NK-92 treated with Interleukin-12 subunit alpha and Interleukin-12 subunit beta, amount 100 ng/mL, for 24 hours (cell line): ENCODE measurements at regions not wholly inside any gene's neighbourhood (a gene's known extent, or its start where the extent isn't known, plus 50 kb on each side); places are given as distances from the start of the nearest gene placed in this dataset.
A peak's percentile ranks its signal among the peaks of the same experiment; 100 is the strongest.

Experiments used
- DNase-seq: peaks from one replicate; lab custom pipeline; 2025; lab: John Stamatoyannopoulos, UW

- DNase-seq, result no peak
Measured at GRCh38 chr2:42897358-42897757, 105.0 kb upstream of the HAAO start.

DNA sequence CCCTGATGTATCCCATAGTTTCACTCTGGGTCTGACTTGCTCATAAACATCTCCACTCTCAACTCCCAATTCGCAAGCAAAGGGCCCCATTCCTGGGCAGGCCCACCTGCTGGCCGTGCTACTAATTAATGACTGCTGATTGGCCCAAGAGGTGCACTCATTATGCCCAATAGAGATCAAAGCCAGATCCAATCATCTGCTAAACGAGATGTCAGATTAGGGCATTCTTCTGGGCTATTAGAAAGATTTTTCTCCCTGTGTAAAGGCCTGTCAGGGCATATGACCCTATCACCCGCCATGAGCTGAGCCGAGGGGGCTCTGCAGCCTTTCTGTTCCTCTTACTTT lies 103.4 kb upstream of the HAAO start:
- DNase-seq, result no peak

DNA sequence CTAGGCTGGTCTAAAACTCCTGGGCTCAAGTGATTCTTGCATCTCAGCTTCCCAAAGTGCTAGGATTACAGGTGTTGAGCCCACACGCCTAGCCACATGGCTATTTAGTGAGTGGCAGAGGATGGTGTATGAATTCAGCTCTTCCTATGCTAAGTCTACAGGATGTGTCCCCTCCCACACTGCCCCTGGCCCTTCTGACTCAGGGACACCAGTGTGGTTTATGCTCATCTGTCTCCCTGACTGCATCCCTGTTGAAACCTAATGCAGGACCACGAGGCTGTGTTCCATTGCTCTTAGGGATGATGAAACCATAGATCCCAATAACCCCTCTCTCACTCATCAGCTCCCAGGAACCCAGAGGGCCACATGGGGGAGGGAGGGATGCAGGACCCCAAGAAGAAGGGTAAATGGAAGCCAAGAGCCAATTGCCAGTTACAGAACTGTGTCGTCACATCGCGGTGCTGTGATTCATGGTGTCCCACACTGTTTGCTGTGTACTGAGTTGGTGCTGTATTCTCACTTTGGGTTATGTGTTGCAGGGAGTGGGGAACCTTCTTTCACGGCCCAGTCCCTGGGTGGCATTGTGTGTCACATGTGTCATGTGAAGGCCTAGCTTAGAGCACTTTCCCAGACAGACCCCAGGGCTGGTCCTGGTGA lies 102.9 kb upstream of the HAAO start:
- DNase-seq, result peak; percentile 50

DNA sequence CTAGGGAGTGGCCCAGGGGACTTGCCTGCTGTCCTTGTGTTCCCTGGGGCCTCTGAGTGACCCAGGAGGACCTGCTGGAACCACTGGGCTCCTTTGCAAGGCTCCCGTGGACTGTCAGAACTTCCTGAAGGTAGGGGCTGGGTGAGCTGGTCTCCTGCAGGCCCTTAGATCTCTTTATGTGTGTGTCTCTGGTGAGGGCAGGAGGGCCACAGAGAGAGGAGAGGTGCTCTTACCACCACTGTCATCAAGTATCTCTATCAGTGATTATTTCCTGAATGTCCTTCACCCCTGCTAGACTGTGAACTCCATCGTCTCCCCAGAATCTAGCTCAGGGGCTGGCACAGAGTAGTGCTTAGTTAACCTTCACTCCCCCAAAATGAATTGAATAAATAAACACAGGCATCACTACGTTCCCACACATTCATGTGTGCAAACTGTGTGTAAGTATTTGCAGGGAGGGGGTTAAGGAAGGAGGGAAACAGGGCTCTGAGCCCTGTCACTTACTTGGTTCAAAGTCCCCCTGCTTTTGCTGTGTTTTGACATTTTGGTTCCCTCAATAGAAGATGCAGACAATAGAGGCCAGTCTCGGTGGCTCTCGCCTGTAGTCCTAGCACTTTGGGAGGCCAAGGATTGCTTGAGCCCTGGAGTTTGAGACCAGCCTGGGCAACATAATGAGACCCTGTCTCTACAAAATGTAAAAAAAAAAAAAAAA lies 100.8 kb upstream of the HAAO start:
- DNase-seq, result no peak

DNA sequence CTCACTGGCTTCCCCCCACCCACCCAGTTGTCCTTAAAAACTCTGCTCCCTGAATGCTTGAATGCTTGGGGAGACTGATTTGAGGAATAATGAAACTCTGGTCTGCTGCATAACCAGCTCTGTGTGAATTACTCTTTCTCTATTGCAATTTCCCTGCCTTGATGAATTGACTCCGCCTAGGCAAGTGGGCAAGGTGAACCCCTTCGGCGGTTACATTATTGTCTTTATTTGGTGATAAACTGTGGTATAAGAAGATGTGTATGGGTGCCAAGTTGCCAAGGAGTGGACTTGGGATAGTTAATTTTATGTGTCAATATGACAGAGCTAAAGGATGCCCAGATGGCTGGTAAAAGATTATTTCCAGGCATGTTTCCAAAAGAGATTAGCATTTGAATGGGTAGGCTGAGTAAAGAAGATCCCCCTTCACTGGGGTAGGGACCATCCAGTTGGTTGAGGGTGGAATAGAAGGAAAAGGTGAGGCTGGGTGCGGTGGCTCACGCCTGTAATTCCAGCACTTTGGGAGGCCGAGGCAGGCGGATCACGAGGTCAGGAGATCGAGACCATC lies 98.5 kb upstream of the HAAO start:
- no peak for DNase-seq

DNA sequence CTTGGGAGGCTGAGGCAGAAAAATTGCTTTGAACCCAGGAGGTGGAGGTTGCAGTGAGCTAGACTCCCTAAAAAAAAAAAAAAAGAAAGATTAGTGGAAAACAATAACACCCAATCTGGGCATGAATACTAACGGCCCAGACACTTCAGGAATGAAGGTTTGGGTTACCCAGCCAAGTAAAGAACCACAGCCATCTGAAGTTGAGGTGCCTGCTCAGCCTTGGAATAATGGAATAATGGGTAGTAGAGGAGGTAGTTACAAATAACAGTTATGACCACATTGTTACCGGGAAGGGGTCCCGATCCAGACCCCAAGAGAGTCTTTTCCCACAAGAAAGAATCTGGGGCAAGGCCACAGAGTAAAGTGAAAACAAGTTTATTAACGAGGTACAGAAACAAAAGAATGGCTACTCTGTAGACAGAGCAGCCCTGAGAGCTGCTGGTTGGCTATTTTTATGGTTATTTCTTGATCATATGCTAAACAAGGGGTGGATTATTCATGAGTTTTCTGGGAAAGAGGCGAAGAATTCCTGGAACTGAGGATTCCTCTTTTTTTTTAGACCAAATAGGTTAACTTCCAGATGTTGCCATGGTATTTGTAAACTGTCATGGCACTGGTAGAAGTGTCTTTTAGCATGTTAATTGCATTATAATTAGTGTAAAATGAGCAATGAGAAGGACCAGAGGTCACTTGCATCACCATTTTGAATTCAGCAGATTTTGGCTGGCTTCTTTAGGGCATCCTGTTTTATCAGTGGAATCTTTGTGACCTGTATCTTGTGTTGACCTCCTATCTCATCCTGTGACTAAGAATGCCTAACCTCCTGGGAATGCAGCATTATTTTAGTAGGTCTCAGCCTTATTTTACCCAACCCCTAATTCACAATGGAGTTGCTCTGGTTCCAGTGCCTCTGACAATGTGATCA lies 96.2 kb upstream of the HAAO start:
- no peak for DNase-seq

DNA sequence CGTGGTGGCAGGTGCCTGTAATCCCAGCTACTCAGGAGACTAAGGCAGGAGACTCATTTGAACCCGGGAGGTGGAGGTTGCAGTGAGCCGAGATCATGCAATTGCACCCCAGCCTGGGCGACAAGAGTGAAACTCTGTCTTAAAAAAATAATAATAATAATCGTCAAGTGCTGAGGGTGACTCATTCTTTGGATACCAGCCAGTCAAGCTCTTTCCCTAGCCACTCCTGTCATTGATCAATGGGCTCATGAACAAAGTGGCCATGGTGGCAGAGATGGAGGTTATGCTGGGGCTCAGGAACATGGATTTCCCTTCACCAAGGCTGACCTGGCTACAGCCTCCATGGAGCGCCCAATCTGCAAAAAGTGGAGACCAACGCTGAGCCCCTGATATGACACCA lies 94.5 kb upstream of the HAAO start:
- DNase-seq, result no peak

DNA sequence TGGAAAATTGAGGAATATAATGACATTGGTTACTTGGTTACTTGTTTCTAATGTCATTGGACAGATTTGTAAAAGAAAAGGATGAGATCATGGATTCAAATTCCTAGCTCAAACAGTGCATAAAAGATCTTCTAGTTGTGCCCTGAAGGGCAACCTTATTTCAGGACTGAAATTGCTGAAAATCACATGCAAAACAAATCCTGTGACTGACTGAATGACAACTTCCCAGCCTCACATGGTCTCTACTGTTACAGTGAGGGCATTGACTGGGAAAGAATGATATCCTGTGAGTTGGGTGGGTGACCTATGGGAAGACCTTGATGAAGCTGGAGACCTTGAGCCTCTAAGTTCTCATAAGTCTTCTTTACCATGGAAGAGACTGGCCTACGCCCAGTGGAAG lies 90.4 kb upstream of the HAAO start:
- DNase-seq, result no peak

DNA sequence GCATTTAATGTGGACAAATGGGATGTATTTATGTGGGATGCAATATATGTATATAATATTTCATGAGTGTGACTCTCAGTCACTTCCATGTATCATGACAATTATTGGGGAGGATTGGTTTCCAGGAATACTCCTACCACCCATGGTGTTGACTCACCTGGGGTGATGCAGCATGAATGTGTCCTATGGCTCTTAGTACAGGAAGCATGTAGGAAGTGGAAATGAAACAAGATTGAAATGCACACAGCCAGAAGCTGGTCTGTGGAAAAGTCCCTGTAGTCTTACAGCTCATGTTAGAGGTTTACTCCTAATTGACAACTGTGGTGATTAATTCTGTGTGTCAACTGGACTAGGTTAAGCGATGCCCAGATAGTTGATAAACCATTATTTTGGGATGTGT lies 89.3 kb upstream of the HAAO start:
- no peak for DNase-seq

DNA sequence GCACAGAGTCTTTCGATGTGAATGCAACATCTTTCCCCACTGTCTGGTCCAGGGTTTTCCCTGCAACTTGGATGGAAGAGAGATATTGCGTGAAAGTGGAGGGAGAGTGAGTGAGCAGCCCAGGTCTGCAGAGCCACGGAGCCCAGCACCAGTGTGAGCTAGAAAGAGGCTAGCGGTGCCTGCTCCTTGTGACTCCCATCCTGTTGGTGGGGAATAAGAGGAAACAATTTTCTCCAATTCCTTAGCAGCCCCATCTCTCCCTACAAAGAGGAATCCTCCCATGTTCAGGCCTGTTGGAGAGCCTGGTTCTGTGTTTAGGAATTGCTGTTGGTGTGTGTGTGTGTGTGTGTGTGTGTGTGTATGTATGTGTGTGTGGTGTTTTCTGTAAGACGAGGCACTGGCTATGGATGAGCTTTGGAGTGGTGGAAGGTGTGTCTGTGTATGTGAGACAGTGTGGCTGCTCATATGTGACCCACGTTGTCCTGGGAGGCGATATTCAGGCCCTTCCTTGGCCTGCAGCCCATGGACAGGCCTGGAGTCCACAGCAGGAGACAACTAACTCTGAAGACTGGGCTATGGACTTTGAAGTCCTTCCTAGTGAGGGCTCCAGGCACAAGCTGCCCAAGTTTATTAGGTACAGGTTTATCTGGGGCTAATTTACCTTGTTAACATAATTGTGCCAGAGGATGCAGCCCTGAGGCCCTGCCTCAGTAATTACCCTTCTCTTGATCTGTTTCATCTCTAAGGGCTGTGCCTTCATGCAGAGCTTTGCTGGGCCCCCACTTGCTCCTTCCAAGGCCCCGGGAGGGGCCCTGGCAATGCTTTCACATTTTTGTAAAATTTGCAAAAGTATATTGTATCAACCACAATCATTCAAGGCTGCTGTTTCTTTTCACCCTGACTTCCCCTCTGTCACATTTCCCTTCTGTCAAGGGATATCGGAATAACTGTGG lies 88.6 kb upstream of the HAAO start:
- no peak for DNase-seq

GRCh38 chr2:42879913-42880737 lies 87.7 kb upstream of the HAAO start:
- DNase-seq, result no peak

GRCh38 chr2:42879121-42879705 lies 86.8 kb upstream of the HAAO start:
- DNase-seq, result no peak

GRCh38 chr2:42878581-42878980 lies 86.2 kb upstream of the HAAO start:
- no peak for DNase-seq

GRCh38 chr2:42877936-42878335 lies 85.6 kb upstream of the HAAO start:
- no peak for DNase-seq

GRCh38 chr2:42877511-42877910 lies 85.1 kb upstream of the HAAO start:
- no peak for DNase-seq

DNA sequence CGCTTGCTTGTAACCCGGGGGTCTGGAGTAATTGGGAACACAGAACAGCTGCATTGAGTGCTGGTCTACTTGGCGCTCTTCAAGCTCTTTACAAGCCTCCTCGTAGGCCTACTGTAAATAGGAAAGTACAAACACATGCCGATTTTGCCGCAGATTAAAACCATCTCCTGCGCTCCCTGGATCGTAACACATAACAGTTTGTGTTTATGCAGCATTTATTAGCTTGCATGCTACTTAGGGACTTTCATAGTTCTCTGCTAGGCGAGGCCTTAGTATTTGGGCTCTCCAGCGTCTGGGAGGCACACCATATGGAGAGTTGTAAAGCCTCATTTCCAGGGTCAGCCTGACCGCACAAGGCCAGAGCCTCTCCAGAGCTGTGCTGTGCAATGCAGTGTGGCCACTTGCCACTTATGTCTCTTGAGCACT lies 84.0 kb upstream of the HAAO start:
- no peak for DNase-seq

- no peak for DNase-seq
Measured at GRCh38 chr2:42875880-42876279, 83.5 kb upstream of the HAAO start.

- DNase-seq, result no peak
Measured at GRCh38 chr2:42874949-42875801, 82.8 kb upstream of the HAAO start.

DNA sequence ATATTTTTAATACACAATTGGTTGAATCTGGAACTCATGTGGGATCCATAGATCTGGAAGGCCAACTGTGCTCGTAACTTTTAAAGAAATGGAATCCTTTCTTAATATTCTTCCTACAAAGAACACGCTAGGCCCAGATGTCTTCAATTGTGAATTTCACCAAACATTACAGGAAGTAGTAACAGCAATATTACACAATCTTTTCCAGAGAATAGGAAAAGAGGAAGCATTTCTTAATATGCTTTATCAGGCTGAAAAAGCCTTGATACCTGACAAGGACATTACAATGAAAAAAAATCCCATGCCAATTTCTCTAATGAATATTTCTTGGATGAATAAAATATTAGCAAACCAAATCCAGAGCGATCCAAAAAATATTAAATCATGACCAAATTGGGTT lies 80.3 kb upstream of the HAAO start:
- no peak for DNase-seq
